Endothelial cell of umbilical vein (primary cell): ENCODE measurements at regions not wholly inside any gene's neighbourhood (a gene's known extent, or its start where the extent isn't known, plus 50 kb on each side); places are given as distances from the start of the nearest gene placed in this dataset.

Experiments used
- BruUV-seq: library from RNA; stranded (reverse); fragments of 400-500 nt; replicated peaks from 2 replicates; lab custom pipeline; 2021; lab: Mats Ljungman, UMichigan
- CTCF ChIA-PET: fragments of 300-600, 350-600 bp; sonication (Branson Sonifier 250); formaldehyde crosslinking; loops from one replicate; lab custom pipeline; 2021; ENCODE audit warnings: antibody characterized with exemption, inconsistent platforms; lab: Charles Lee
- POLR2A ChIA-PET: fragments of 300-600, 350-600 bp; sonication (Branson Sonifier 250); formaldehyde crosslinking; loops from one replicate; lab custom pipeline; 2021; ENCODE audit warnings: antibody characterized with exemption, inconsistent platforms; lab: Charles Lee
- DNase-seq: peaks from one replicate; pipeline ENCODE4 v3.0.0-alpha.2; 2011; ENCODE audit warnings: low read depth, low spot score
- FAIRE-seq: peaks from 2 replicates; lab custom pipeline; 2011; peaks lifted over from hg19 to GRCh38; lab: Jason Lieb, UNC
- H2AFZ ChIP-seq: 2 replicates; pipeline ENCODE4 v1.6.0; 2012; ENCODE audit warnings: low read depth, low read length, control low read depth, inconsistent platforms
- H3K27ac ChIP-seq: 2 replicates; pipeline ENCODE4 v1.5.1; 2011; ENCODE audit warnings: low read depth, mild to moderate bottlenecking, control low read depth, low read length, moderate library complexity; ENCODE audit not compliant: insufficient read depth
- H3K27me3 ChIP-seq, 2 experiments: 2 replicates each; pipeline versions ENCODE4 v1.6.0 to v1.6.1; 2011; ENCODE audit warnings: low read length in 2 of 2, mixed read lengths in 1 of 2; ENCODE audit not compliant: control insufficient read depth in 2 of 2, insufficient read depth in 2 of 2
- H3K36me3 ChIP-seq, 2 experiments: 2 replicates in 1 of 2; 3 replicates in 1 of 2; pipeline ENCODE4 v1.5.1; 2011; ENCODE audit warnings: low read length in 2 of 2, mild to moderate bottlenecking in 1 of 2, moderate library complexity in 1 of 2; ENCODE audit not compliant: control insufficient read depth in 2 of 2, insufficient read depth in 2 of 2; ENCODE audit errors: extremely low read depth in 1 of 2
- H3K4me1 ChIP-seq: 3 replicates; pipeline ENCODE4 v1.5.1; 2011; ENCODE audit warnings: mild to moderate bottlenecking, low read length; ENCODE audit not compliant: control insufficient read depth, insufficient read depth; ENCODE audit errors: extremely low read depth
- H3K4me2 ChIP-seq: 2 replicates; pipeline ENCODE4 v1.6.1; 2011; ENCODE audit warnings: low read length, control low read depth, mixed read lengths; ENCODE audit not compliant: insufficient read depth
- H3K4me3 ChIP-seq, 3 experiments: fragments of 200-600 bp in 1 of 3; sonication (generic), shearing (Covaris generic) in 1 of 3; replicated peaks in 1 of 3; 2 replicates each; pipeline ENCODE4 v1.5.1; 2011 to 2016; ENCODE audit warnings: control low read depth in 3 of 3, low read length in 3 of 3, mild to moderate bottlenecking in 2 of 3, inconsistent platforms in 1 of 3, low read depth in 1 of 3, moderate library complexity in 1 of 3; ENCODE audit not compliant: insufficient read depth in 1 of 3
- H3K79me2 ChIP-seq: 2 replicates; pipeline ENCODE4 v1.6.0; 2012; ENCODE audit warnings: low read length, inconsistent platforms; ENCODE audit not compliant: control insufficient read depth, insufficient read depth
- H3K9ac ChIP-seq: replicated peaks from 2 replicates; pipeline ENCODE3; 2011; ENCODE audit warnings: low read length, control low read depth; ENCODE audit not compliant: insufficient read depth; ENCODE audit errors: extremely low read depth
- H3K9me1 ChIP-seq: replicated peaks from 3 replicates; pipeline ENCODE4 v1.6.0; 2011; ENCODE audit warnings: mild to moderate bottlenecking, low read length; ENCODE audit not compliant: control insufficient read depth, insufficient read depth; ENCODE audit errors: extremely low read depth
- H3K9me3 ChIP-seq: replicated peaks from 2 replicates; pipeline ENCODE4 v1.5.1; 2012; ENCODE audit warnings: low read length, inconsistent platforms; ENCODE audit not compliant: control insufficient read depth, insufficient read depth
- H4K20me1 ChIP-seq: replicated peaks from 2 replicates; pipeline ENCODE3; 2011; ENCODE audit warnings: mild to moderate bottlenecking, low read length; ENCODE audit not compliant: control insufficient read depth, insufficient read depth; ENCODE audit errors: extremely low read depth
- CTCF ChIP-seq, 2 donors: IDR thresholded peaks; 1 replicate in 1 of 2; 2 replicates in 1 of 2; pipeline ENCODE4 v1.5.1; 2011; ENCODE audit warnings: low read length in 2 of 2, mild to moderate bottlenecking in 2 of 2, moderate library complexity in 2 of 2, control low read depth in 1 of 2, inconsistent platforms in 1 of 2, low read depth in 1 of 2; ENCODE audit not compliant: insufficient read depth in 1 of 2; ENCODE audit errors: extremely low read depth in 1 of 2
- EZH2 ChIP-seq: IDR thresholded peaks from 2 replicates; pipeline ENCODE4 v1.6.1; 2012; ENCODE audit warnings: borderline replicate concordance, low read depth, mild to moderate bottlenecking, moderate library complexity, low read length, inconsistent platforms; ENCODE audit not compliant: severe bottlenecking
- FOS ChIP-seq: IDR thresholded peaks from 2 replicates; pipeline ENCODE4 v1.6.1; 2011; ENCODE audit warnings: mild to moderate bottlenecking, low read length, moderate library complexity, borderline replicate concordance; ENCODE audit not compliant: insufficient read depth
- GATA2 ChIP-seq: IDR thresholded peaks from 2 replicates; pipeline ENCODE4 v1.7.0; 2011; ENCODE audit warnings: low read depth, mild to moderate bottlenecking, moderate library complexity, mixed read lengths, low read length; ENCODE audit not compliant: insufficient read length, insufficient read depth
- JUN ChIP-seq: IDR thresholded peaks from 2 replicates; pipeline ENCODE4 v1.6.1; 2011; ENCODE audit warnings: borderline replicate concordance, low read depth; ENCODE audit not compliant: insufficient read length, insufficient read depth
- MAX ChIP-seq: IDR thresholded peaks from 2 replicates; pipeline ENCODE4 v1.6.1; 2011; ENCODE audit not compliant: insufficient read depth, insufficient read length
- MYC ChIP-seq: IDR thresholded peaks from one replicate; pipeline ENCODE4 v1.6.1; 2011; ENCODE audit warnings: mild to moderate bottlenecking, low read depth, low read length
- POLR2A ChIP-seq: IDR thresholded peaks from 2 replicates; pipeline ENCODE4 v1.6.1; 2012; ENCODE audit warnings: low read depth, mild to moderate bottlenecking, control low read depth, low read length
- POLR2AphosphoS5 ChIP-seq: IDR thresholded peaks from 2 replicates; pipeline ENCODE4 v1.6.1; 2012; ENCODE audit warnings: low read depth, mild to moderate bottlenecking, control low read depth, low read length, moderate library complexity; ENCODE audit not compliant: insufficient read depth
- dilution Hi-C: fragments of 300-500 bp; cut with MboI; formaldehyde crosslinking; loops from one replicate; pipeline ENCODE4 v1.15.0; 2019; ENCODE audit warnings: low sequenced_read_pairs; ENCODE audit not compliant: extremely low pct_ligation_motif_present
- intact Hi-C: fragments of 100-400 bp; cut with micrococcal nuclease; formaldehyde crosslinking; loops from one replicate; pipeline ENCODE4 v1.10.0; 2022

GRCh38 chr1:213659580-213660547 is 327.9 kb upstream of the PROX1 start:
- Histone ChIP-seq H4K20me1 (no peaks in the 10 kb centered on the region), H3K27me3 (no peaks in the 10 kb centered on the region), H3K9me3 (no peaks in the 10 kb centered on the region), H3K4me3 (no peak overlapping the region), H3K36me3 (no peaks in the 10 kb centered on the region), H3K27ac (no peak overlapping the region), H2AFZ (no peak overlapping the region), H3K9me1 (no peaks in the 10 kb centered on the region), H3K4me2 (no peak overlapping the region), H3K9ac (no peak overlapping the region), H3K79me2 (no peaks in the 10 kb centered on the region), H3K4me1 (no peaks in the 10 kb centered on the region)
- no TSS peak for BruUV-seq
- POLR2A ChIA-PET, result no interaction called here
- DNase-seq (no peak), FAIRE-seq (no peak)
- intact Hi-C loops (no loop called here), dilution Hi-C loops (no loop called here)
- CTCF ChIA-PET, result no interaction called here
- TF ChIP-seq EZH2 (no peak), MYC (no peak), CTCF (IDR thresholded peaks at IDR 0.05; ENCODE audit: extremely low read depth in 1 of 2, insufficient read depth in 1 of 2, low read depth in 1 of 2, low read length in 2 of 2) (no peak), GATA2 (no peak), JUN (no peak), FOS (no peak), POLR2A (no peak), POLR2AphosphoS5 (no peak), MAX (no peak)
